GM12875 (cell line): ENCODE measurements at regions not wholly inside any gene's neighbourhood (a gene's known extent, or its start where the extent isn't known, plus 50 kb on each side); places are given as distances from the start of the nearest gene placed in this dataset.

Experiments
- H3K4me3 ChIP-seq: one replicate; pipeline ENCODE4 v1.5.1; 2011; ENCODE audit warnings: low read depth, low read length, control low read depth
- TF ChIP-seq, protein P1 (sequence below): IDR thresholded peaks from 2 replicates; pipeline ENCODE4 v1.5.1; 2011; ENCODE audit warnings: low read depth, mild to moderate bottlenecking, control low read depth, inconsistent platforms, low read length, moderate library complexity, borderline replicate concordance; ENCODE audit not compliant: insufficient read depth

DNA sequence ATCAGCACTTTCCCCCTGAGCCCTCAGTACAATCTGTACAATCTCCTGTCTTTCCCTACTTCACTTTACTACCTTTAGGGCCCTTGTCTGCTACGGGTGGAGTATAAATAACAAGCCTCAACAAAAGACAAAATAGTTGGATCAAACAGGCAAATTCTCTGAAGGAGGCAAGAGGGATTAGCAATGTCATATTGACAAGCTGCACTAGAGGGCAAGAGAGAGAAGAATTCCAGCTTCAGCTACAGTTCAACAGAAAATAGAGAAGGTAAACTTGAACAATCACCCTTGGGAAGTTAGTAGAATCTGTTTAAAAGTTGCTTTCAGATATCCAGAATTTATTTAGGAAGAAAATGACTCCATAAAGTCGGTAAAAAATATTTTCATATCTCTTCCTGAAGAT lies 68.4 kb upstream of the IZUMO3 start:
- TF ChIP-seq, protein P1, sequence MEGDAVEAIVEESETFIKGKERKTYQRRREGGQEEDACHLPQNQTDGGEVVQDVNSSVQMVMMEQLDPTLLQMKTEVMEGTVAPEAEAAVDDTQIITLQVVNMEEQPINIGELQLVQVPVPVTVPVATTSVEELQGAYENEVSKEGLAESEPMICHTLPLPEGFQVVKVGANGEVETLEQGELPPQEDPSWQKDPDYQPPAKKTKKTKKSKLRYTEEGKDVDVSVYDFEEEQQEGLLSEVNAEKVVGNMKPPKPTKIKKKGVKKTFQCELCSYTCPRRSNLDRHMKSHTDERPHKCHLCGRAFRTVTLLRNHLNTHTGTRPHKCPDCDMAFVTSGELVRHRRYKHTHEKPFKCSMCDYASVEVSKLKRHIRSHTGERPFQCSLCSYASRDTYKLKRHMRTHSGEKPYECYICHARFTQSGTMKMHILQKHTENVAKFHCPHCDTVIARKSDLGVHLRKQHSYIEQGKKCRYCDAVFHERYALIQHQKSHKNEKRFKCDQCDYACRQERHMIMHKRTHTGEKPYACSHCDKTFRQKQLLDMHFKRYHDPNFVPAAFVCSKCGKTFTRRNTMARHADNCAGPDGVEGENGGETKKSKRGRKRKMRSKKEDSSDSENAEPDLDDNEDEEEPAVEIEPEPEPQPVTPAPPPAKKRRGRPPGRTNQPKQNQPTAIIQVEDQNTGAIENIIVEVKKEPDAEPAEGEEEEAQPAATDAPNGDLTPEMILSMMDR = no peak
- H3K4me3 ChIP-seq = no peak overlapping the region

DNA sequence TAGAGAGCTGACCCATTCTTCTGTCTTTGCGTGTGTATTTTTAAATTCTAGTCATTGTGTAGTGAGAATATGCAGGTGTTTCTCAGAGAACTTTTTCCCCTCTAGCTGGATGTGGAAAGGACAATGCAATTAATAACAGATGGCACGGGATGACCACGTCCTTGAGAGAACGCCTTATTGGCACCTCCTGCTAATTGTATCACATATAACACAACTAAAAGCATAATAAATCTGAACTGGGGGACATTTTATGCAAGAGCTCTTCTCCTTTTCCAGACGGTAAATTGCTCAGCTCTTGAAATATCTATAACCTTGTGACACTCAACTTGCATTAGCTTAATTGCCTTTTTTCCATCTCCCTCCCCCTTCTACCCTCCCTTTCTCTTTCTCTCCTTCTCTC lies 62.9 kb upstream of the IZUMO3 start:
- TF ChIP-seq, protein P1 = no peak
- H3K4me3 ChIP-seq = no peak overlapping the region

DNA sequence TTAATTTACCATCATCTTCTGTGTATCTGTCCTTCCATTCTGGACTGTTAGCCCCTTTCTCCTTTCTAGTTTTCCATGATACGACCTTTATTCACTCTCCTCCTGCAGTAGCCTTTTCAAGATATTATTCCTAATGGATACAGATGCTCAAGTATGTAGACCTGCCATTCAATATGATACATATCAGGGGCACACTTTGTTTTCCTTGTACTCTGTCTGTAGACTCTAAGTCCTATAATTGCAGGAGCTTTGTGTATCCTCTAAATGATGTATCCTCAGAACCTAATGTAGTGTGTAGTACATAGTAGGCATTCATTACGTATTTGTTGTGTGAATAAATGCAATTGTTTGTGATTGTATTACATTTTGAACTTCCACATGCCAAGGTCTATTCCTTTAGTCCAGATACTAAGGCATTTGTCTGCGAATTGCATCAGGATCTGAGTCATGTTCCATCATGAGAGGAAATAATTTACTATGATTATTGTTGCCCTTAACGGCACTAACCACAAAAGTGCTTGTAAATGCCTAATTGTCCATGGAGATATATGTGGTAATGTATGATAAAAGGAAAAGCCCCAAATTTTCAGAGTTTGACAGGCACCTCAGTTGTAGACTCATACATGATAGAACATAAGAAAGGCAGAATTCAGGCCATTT lies 57.1 kb upstream of the IZUMO3 start:
- H3K4me3 ChIP-seq = no peak overlapping the region
- TF ChIP-seq, protein P1 = no peak
